Tibial nerve (tissue), 4 donors: ENCODE measurements at regions not wholly inside any gene's neighbourhood (a gene's known extent, or its start where the extent isn't known, plus 50 kb on each side); places are given as distances from the start of the nearest gene placed in this dataset.

Experiments
- DNase-seq, 2 donors: peaks; one replicate each; pipeline ENCODE4 v3.0.0-alpha.2; 2019; ENCODE audit warnings: low spot score in 2 of 2
- H3K27ac ChIP-seq, 4 donors: fragments of 200-600 bp; sonication (generic) in 3 of 4; one replicate each; pipeline ENCODE4 v1.5.1; 2017 to 2019; ENCODE audit warnings: mild to moderate bottlenecking in 1 of 4
- H3K27me3 ChIP-seq, 2 donors: fragments of 200-600 bp; sonication (generic) in 1 of 2; one replicate each; pipeline versions ENCODE4 v1.5.1 to v1.6.0; 2017 to 2019
- H3K36me3 ChIP-seq, 3 donors: fragments of 200-600 bp; sonication (generic); one replicate each; pipeline ENCODE4 v1.5.1; 2018 to 2019
- H3K4me1 ChIP-seq, 4 donors: fragments of 200-600 bp; sonication (generic) in 3 of 4; one replicate each; pipeline ENCODE4 v1.5.1; 2017 to 2019
- H3K4me3 ChIP-seq, 4 donors: fragments of 200-600 bp; sonication (generic) in 3 of 4; one replicate each; pipeline ENCODE4 v1.5.1; 2017 to 2019; ENCODE audit warnings: mild to moderate bottlenecking in 1 of 4, moderate library complexity in 1 of 4
- H3K9me3 ChIP-seq, 4 donors: fragments of 200-600 bp; sonication (generic) in 3 of 4; one replicate each; pipeline ENCODE4 v1.5.1; 2017 to 2019
- CTCF ChIP-seq, 5 experiments: fragments of 200-600 bp in 3 of 5; fragments of 450-650 bp in 2 of 5; sonication (generic) in 3 of 5; IDR thresholded peaks; one replicate each; pipeline ENCODE4 v1.5.1; 2016 to 2019; ENCODE audit warnings: antibody characterized with exemption in 5 of 5, mild to moderate bottlenecking in 3 of 5, moderate library complexity in 2 of 5
- EP300 ChIP-seq, 2 donors: sonication (generic); formaldehyde crosslinking; IDR thresholded peaks; one replicate each; pipeline ENCODE4 v1.6.1; 2017; ENCODE audit warnings: antibody characterized with exemption in 2 of 2, mild to moderate bottlenecking in 1 of 2
- POLR2A ChIP-seq, 2 donors: fragments of 450-650 bp; IDR thresholded peaks; one replicate each; pipeline ENCODE4 v1.6.1; 2017; ENCODE audit warnings: antibody characterized with exemption in 2 of 2, mild to moderate bottlenecking in 2 of 2, moderate library complexity in 2 of 2
- WGBS, 2 donors: methylation state at CpG; one replicate each; pipeline ENCODE4 v1.1.5; 2018; 5-methylcytosine and 5-hydroxymethylcytosine counted together

- Histone ChIP-seq H3K36me3 (no peaks in the 10 kb centered on the region), H3K27me3 (no peaks in the 10 kb centered on the region), H3K27ac (no peak overlapping the region), H3K9me3 (peaks cover 0 to 9% (median 0%) of the 10 kb centered on the region in 4 donors), H3K4me3 (no peak overlapping the region), H3K4me1 (no peaks in the 10 kb centered on the region)
- WGBS, 2 donors = 86 to 91% methylated on average over 13 to 14 of the region's 16 CpGs
- DNase-seq = no peak
- no peak for TF ChIP-seq EP300 (IDR thresholded peaks at IDR 0.05)
These were observed 64.0 kb upstream of the ZNF354A start for GRCh38 chr5:178794433-178794832.

DNA sequence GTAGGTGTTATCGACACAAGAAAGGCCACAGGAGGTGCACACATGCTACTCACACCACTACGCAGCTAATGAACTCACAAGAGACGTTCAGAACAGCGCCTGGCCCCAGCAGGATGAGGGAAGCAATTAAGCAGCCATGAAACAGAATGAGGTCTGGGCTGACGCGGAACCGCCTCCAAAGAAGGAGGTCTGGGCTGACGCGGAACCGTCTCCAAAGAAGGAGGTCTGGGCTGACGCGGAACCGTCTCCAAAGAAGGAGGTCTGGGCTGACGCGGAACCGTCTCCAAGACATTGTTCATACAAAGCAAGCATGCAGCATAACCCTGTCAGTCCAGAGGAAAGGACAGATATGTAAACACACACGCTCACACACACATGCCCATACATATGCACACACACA, 63.2 kb upstream of the ZNF354A start:
- Histone ChIP-seq H3K4me1 (no peaks in the 10 kb centered on the region), H3K4me3 (no peak overlapping the region), H3K27ac (no peak overlapping the region), H3K27me3 (no peaks in the 10 kb centered on the region), H3K36me3 (no peaks in the 10 kb centered on the region), H3K9me3 (peaks cover 0 to 9% (median 0%) of the 10 kb centered on the region in 4 donors)
- 92% methylated on average over 17 of the region's 17 CpGs for WGBS, 2 donors
- TF ChIP-seq POLR2A (IDR thresholded peaks at IDR 0.05) (no peak), CTCF (IDR thresholded peaks at IDR 0.05) (no peak), EP300 (IDR thresholded peaks at IDR 0.05) (no peak)
- DNase-seq = peak in 1 of 2 donors; percentile 1

DNA sequence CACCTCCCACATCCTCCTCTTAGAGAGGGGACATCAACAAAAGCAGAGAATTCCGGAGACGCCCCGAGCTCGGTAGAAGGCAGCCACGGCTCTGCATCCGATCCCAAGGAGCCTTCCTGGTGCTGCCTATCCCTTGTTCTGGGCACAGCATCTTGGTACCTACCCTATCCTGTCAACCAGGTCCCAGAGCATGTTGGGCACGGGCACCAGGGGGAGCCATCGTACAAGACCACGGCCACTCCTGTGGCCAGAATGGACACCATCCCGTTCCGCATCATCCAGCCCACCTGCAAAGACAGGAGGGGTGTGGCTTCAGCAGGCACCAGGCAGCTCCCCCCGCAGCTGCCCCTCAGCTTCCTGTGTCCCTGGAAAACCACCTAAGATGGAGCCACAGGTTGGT, 62.7 kb upstream of the ZNF354A start:
- no peak overlapping the region for H3K4me3 ChIP-seq
- no peak overlapping the region for H3K27ac ChIP-seq
- peaks cover 0 to 8% (median 0%) of the 10 kb centered on the region in 4 donors for H3K9me3 ChIP-seq
- 66 to 71% methylated on average over 12 of the region's 12 CpGs for WGBS, 2 donors
- no peaks in the 10 kb centered on the region for H3K36me3 ChIP-seq
- DNase-seq = no peak
- no peaks in the 10 kb centered on the region for H3K27me3 ChIP-seq
- TF ChIP-seq EP300 (IDR thresholded peaks at IDR 0.05) (no peak), CTCF (IDR thresholded peaks at IDR 0.05) (no peak), POLR2A (IDR thresholded peaks at IDR 0.05) (no peak)
- H3K4me1 ChIP-seq = no peaks in the 10 kb centered on the region

- Histone ChIP-seq H3K27ac (no peak overlapping the region), H3K4me1 (no peaks in the 10 kb centered on the region), H3K36me3 (no peaks in the 10 kb centered on the region), H3K9me3 (peaks cover 0 to 8% (median 0%) of the 10 kb centered on the region in 4 donors), H3K27me3 (no peaks in the 10 kb centered on the region), H3K4me3 (no peak overlapping the region)
- 79 to 80% methylated on average over 6 of the region's 6 CpGs for WGBS, 2 donors
- TF ChIP-seq CTCF (IDR thresholded peaks at IDR 0.05) (no peak), POLR2A (IDR thresholded peaks at IDR 0.05) (no peak)
- peak in 1 of 2 donors; percentile 1 for DNase-seq
These were observed 61.5 kb upstream of the ZNF354A start for GRCh38 chr5:178791976-178792375.

- DNase-seq = peak in 1 of 2 donors; percentile 5
- H3K4me1 ChIP-seq = no peaks in the 10 kb centered on the region
- H3K27ac ChIP-seq = no peak overlapping the region
- no peak overlapping the region for H3K4me3 ChIP-seq
- no peak for TF ChIP-seq POLR2A (IDR thresholded peaks at IDR 0.05)
- TF ChIP-seq CTCF (IDR thresholded peaks at IDR 0.05) = no peak
- no peak for TF ChIP-seq EP300 (IDR thresholded peaks at IDR 0.05)
- no peaks in the 10 kb centered on the region for H3K36me3 ChIP-seq
- H3K9me3 ChIP-seq = peaks cover 0 to 8% (median 0%) of the 10 kb centered on the region in 4 donors
- H3K27me3 ChIP-seq = no peaks in the 10 kb centered on the region
- 73 to 84% methylated on average over 3 to 8 of the region's 11 CpGs for WGBS, 2 donors
These were observed 59.9 kb upstream of the ZNF354A start for GRCh38 chr5:178790371-178790770.
